ENCODE measurements at regions not wholly inside any gene's neighbourhood (a gene's known extent, or its start where the extent isn't known, plus 50 kb on each side); places are given as distances from the start of the nearest gene placed in this dataset.

DNA sequence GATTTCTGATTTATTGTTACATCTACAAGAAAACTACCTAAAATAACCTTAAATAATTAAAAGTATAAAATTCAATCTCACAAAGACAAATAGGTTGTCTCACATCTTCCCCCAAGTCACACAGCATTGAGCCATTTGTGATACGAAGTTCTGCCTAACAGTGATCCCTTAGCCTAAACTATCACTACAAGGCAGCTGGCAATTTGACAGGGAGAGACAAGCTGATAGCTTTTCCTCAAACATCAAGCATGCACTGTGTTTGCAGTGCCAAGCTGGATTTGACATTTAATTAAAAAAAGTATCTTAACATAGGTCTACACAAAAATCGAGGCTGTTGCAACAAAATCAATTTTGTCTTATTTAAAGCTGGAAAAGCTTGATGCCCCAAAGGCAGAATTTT lies 464.7 kb upstream of the TRAM1L1 start:
- TF ChIP-seq, protein P1, sequence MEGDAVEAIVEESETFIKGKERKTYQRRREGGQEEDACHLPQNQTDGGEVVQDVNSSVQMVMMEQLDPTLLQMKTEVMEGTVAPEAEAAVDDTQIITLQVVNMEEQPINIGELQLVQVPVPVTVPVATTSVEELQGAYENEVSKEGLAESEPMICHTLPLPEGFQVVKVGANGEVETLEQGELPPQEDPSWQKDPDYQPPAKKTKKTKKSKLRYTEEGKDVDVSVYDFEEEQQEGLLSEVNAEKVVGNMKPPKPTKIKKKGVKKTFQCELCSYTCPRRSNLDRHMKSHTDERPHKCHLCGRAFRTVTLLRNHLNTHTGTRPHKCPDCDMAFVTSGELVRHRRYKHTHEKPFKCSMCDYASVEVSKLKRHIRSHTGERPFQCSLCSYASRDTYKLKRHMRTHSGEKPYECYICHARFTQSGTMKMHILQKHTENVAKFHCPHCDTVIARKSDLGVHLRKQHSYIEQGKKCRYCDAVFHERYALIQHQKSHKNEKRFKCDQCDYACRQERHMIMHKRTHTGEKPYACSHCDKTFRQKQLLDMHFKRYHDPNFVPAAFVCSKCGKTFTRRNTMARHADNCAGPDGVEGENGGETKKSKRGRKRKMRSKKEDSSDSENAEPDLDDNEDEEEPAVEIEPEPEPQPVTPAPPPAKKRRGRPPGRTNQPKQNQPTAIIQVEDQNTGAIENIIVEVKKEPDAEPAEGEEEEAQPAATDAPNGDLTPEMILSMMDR (IDR thresholded peaks at IDR 0.05) = no peak
- no peak for TF ChIP-seq POLR2A (IDR thresholded peaks at IDR 0.05)
- no peak for TF ChIP-seq POLR2AphosphoS5 (IDR thresholded peaks at IDR 0.05)
